Lower leg skin (tissue), 3 donors: ENCODE measurements at regions not wholly inside any gene's neighbourhood (a gene's known extent, or its start where the extent isn't known, plus 50 kb on each side); places are given as distances from the start of the nearest gene placed in this dataset.

Experiments
- POLR2A ChIP-seq, 2 donors: fragments of 450-650 bp; IDR thresholded peaks; one replicate each; pipeline ENCODE4 v1.6.1; 2016 to 2017; ENCODE audit warnings: antibody characterized with exemption in 2 of 2, mild to moderate bottlenecking in 1 of 2, moderate library complexity in 1 of 2
- TF ChIP-seq, protein P1 (sequence below), 3 donors: fragments of 450-650 bp; IDR thresholded peaks; one replicate each; pipeline ENCODE4 v1.5.1; 2016; ENCODE audit warnings: antibody characterized with exemption in 3 of 3, mild to moderate bottlenecking in 3 of 3, moderate library complexity in 2 of 3

DNA sequence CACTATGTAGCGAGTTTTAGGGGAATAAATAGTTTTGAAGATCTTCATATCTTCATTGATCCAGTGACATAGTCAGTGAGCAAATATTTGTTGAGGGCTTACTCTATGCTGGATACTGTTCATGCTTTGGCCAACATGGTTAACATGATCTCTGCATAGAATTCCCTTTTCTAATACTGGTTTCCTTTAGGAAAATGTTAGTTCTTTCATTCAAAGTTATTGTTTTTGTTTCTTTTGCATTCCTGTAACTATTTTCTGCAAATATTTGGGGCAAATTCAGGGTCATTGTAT lies 226.5 kb downstream of the C12orf50 start:
- TF ChIP-seq, protein P1, sequence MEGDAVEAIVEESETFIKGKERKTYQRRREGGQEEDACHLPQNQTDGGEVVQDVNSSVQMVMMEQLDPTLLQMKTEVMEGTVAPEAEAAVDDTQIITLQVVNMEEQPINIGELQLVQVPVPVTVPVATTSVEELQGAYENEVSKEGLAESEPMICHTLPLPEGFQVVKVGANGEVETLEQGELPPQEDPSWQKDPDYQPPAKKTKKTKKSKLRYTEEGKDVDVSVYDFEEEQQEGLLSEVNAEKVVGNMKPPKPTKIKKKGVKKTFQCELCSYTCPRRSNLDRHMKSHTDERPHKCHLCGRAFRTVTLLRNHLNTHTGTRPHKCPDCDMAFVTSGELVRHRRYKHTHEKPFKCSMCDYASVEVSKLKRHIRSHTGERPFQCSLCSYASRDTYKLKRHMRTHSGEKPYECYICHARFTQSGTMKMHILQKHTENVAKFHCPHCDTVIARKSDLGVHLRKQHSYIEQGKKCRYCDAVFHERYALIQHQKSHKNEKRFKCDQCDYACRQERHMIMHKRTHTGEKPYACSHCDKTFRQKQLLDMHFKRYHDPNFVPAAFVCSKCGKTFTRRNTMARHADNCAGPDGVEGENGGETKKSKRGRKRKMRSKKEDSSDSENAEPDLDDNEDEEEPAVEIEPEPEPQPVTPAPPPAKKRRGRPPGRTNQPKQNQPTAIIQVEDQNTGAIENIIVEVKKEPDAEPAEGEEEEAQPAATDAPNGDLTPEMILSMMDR (IDR thresholded peaks at IDR 0.05) = no peak
- no peak for TF ChIP-seq POLR2A (IDR thresholded peaks at IDR 0.05)
